ENCODE measurements at regions not wholly inside any gene's neighbourhood (a gene's known extent, or its start where the extent isn't known, plus 50 kb on each side); places are given as distances from the start of the nearest gene placed in this dataset.

GRCh38 chr16:86946396-86946795 is 368.0 kb downstream of the FOXL1 start:
- no peak for TF ChIP-seq CTCF (IDR thresholded peaks at IDR 0.05)
- no peak for TF ChIP-seq POLR2A (IDR thresholded peaks at IDR 0.05)
- TF ChIP-seq POLR2AphosphoS5 (IDR thresholded peaks at IDR 0.05): no peak
